ENCODE measurements at regions not wholly inside any gene's neighbourhood (a gene's known extent, or its start where the extent isn't known, plus 50 kb on each side); places are given as distances from the start of the nearest gene placed in this dataset.

DNA sequence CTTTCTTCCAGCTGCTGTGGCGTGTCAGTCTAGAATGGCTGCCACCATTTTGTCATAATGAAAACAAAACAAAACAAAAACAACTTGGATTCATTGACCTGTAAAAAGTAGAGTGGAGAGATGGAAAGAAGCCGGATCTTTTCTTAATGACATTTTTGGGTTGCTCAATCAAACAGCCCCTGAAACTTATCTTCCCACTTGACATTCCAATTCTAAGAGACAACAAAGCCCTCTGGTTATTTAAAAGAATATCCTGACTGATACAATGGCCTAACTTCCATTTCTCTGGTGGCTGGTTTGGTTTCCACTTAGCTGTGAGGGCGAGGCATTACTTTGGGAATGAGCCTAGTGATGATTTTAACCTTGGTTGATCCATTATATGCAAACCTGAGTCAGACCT lies 123.7 kb downstream of the AQP4 start:
- H3K27me3 ChIP-seq (ENCODE audit: control insufficient read depth, insufficient read depth, low read length): no peaks in the 10 kb centered on the region
- no peaks in the 10 kb centered on the region for H3K36me3 ChIP-seq (ENCODE audit: control insufficient read depth, insufficient read depth, low read length)
- H3K4me3 ChIP-seq (ENCODE audit: low read depth, low read length): no peak overlapping the region
- no peak for DNase-seq (ENCODE audit: low read depth)
- TF ChIP-seq, protein P1, sequence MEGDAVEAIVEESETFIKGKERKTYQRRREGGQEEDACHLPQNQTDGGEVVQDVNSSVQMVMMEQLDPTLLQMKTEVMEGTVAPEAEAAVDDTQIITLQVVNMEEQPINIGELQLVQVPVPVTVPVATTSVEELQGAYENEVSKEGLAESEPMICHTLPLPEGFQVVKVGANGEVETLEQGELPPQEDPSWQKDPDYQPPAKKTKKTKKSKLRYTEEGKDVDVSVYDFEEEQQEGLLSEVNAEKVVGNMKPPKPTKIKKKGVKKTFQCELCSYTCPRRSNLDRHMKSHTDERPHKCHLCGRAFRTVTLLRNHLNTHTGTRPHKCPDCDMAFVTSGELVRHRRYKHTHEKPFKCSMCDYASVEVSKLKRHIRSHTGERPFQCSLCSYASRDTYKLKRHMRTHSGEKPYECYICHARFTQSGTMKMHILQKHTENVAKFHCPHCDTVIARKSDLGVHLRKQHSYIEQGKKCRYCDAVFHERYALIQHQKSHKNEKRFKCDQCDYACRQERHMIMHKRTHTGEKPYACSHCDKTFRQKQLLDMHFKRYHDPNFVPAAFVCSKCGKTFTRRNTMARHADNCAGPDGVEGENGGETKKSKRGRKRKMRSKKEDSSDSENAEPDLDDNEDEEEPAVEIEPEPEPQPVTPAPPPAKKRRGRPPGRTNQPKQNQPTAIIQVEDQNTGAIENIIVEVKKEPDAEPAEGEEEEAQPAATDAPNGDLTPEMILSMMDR (IDR thresholded peaks at IDR 0.05; ENCODE audit: insufficient read depth, low read length, poor library complexity, severe bottlenecking): no peak

DNA sequence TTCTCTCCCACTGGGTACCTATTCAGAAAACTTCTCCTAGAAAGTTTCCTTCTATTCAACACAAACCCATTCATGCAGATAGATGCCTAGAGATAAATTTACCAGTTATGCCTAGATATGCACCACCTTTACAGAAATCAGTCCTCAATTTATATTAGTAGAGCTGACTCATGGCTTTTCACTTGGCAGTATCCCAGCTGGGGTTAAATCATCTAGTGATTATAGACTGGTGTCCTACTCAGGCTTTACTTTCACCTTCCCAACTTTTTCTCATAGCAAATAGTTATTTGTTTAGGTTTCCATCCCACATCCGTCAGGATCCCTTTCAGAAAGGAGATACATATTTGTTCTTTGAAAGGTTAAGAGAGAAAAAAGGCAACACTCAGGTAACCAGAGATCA lies 124.5 kb downstream of the AQP4 start:
- no peak for DNase-seq (ENCODE audit: low read depth)
- no peaks in the 10 kb centered on the region for H3K27me3 ChIP-seq (ENCODE audit: control insufficient read depth, insufficient read depth, low read length)

DNA sequence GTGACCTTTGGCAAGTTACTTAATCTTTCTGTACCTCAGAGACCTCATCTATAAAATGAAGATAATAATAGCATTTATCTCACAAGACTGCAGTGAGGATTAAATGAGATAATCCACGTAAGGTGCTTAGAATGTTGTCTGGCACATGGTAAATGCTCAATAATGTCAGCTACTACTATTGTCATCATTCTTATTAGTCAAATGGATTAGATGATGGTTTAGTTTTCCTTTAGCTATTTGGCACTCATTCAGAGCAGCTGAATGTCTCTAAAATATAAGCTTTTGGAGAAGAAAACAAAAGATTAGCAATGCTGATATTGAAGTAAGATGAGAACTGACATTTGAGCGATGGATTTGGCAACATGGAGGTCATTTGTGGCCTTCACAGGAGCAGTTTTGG lies 125.1 kb downstream of the AQP4 start:
- no peaks in the 10 kb centered on the region for H3K27me3 ChIP-seq (ENCODE audit: control insufficient read depth, insufficient read depth, low read length)
- H3K36me3 ChIP-seq (ENCODE audit: control insufficient read depth, insufficient read depth, low read length): no peaks in the 10 kb centered on the region
- no peak for DNase-seq (ENCODE audit: low read depth)
- TF ChIP-seq, protein P1 (IDR thresholded peaks at IDR 0.05; ENCODE audit: insufficient read depth, low read length, poor library complexity, severe bottlenecking): no peak
- no peak overlapping the region for H3K4me3 ChIP-seq (ENCODE audit: low read depth, low read length)

More for the DNA sequence above, 124.5 kb downstream of the AQP4 start:
- Histone ChIP-seq H3K4me3 (ENCODE audit: low read depth, low read length) (no peak overlapping the region), H3K36me3 (ENCODE audit: control insufficient read depth, insufficient read depth, low read length) (no peaks in the 10 kb centered on the region)
- TF ChIP-seq, protein P1 (IDR thresholded peaks at IDR 0.05; ENCODE audit: insufficient read depth, low read length, poor library complexity, severe bottlenecking): no peak

DNA sequence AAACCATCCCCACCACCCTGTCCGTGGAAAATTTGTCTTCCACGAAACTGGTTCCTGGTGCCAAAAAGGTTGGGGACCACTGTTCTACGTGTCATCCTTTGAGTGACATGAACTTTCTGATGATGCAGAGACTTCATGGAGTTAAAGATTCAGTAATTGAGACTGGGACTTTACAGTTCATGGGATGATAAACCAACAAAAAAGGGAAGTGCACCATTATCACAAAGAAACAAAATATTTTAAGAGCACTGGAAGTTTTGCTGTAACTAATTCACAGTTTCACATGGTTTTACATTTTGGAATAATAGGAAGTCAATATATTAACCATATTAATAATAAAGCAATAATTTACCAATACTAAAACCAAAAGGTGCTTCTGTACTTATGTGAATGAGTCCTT lies 126.8 kb downstream of the AQP4 start:
- no peaks in the 10 kb centered on the region for H3K27me3 ChIP-seq (ENCODE audit: control insufficient read depth, insufficient read depth, low read length)
- DNase-seq (ENCODE audit: low read depth): no peak
- TF ChIP-seq, protein P1 (IDR thresholded peaks at IDR 0.05; ENCODE audit: insufficient read depth, low read length, poor library complexity, severe bottlenecking): no peak
- H3K36me3 ChIP-seq (ENCODE audit: control insufficient read depth, insufficient read depth, low read length): no peaks in the 10 kb centered on the region
- no peak overlapping the region for H3K4me3 ChIP-seq (ENCODE audit: low read depth, low read length)

DNA sequence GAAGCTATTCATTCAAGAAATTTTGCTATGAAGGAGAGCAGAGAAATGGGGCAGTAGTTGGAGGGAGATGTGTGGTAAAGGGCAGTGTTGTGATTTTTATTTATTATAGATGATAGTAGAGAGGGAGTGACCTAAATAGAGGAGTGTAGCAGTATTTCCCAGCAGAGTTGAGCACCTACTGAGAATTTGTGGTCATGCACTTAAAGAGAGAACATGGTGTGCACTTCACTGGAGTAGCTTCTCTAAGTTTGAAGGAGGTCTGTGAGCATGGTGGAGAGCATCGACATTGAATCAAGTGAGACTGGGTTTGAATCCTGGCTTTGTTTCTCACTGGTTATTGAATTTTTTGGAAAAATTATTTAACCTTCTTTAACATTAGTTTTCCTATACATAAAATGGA lies 129.2 kb downstream of the AQP4 start:
- no peak overlapping the region for H3K4me3 ChIP-seq (ENCODE audit: low read depth, low read length)
- no peaks in the 10 kb centered on the region for H3K36me3 ChIP-seq (ENCODE audit: control insufficient read depth, insufficient read depth, low read length)
- DNase-seq (ENCODE audit: low read depth): no peak
- TF ChIP-seq, protein P1 (IDR thresholded peaks at IDR 0.05; ENCODE audit: insufficient read depth, low read length, poor library complexity, severe bottlenecking): no peak
- no peaks in the 10 kb centered on the region for H3K27me3 ChIP-seq (ENCODE audit: control insufficient read depth, insufficient read depth, low read length)

DNA sequence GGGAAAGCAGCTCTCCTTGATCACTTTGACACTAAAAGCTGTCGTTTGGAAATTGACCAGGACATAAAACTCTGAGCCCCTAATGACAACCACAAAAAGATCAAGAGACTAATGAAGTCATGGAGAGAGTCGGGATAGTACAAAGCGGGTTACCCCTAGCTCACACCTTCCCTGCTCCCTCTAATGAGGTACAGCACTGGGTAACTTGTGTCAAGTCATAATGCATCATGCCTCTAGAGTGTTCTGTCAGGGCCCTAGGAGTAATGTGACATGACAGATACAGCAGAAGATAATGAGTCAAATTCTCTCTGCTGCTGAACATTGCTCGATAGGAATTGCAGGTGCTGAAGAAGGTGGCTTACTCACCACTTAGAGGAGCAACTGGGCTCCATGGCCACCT lies 130.7 kb downstream of the AQP4 start:
- no peaks in the 10 kb centered on the region for H3K27me3 ChIP-seq (ENCODE audit: control insufficient read depth, insufficient read depth, low read length)
- TF ChIP-seq, protein P1 (IDR thresholded peaks at IDR 0.05; ENCODE audit: insufficient read depth, low read length, poor library complexity, severe bottlenecking): no peak
- H3K36me3 ChIP-seq (ENCODE audit: control insufficient read depth, insufficient read depth, low read length): no peaks in the 10 kb centered on the region
- H3K4me3 ChIP-seq (ENCODE audit: low read depth, low read length): no peak overlapping the region
- no peak for DNase-seq (ENCODE audit: low read depth)
